SK-N-SH (cell line): ENCODE measurements at regions not wholly inside any gene's neighbourhood (a gene's known extent, or its start where the extent isn't known, plus 50 kb on each side); places are given as distances from the start of the nearest gene placed in this dataset.
"Not testable (repeated sequence)": the region's sequence is repeated elsewhere in the genome, so short reads cannot be mapped to it uniquely, and the experiment has no call there.

Experiments
- CTCF ChIA-PET: fragments of 300-600, 350-600 bp; formaldehyde crosslinking; extraction: SDS; loops from one replicate; lab custom pipeline; 2021; lab: Yijun Ruan, JAX
- POLR2A ChIA-PET: fragments of 350-600 bp; sonication (Branson Sonifier 250); formaldehyde crosslinking; extraction: SDS; loops from one replicate; lab custom pipeline; 2020; ENCODE audit warnings: antibody characterized with exemption, inconsistent platforms; lab: Yijun Ruan, JAX
- DNase-seq: peaks from one replicate; pipeline ENCODE4 v3.0.0; 2012
- H2AFZ ChIP-seq: fragments of 200-600 bp; sonication (generic); 2 replicates; pipeline ENCODE4 v1.8.1; 2016; ENCODE audit warnings: antibody characterized with exemption, mild to moderate bottlenecking, low read depth
- H3F3A ChIP-seq: fragments of 200-600 bp; sonication (generic); replicated peaks from 2 replicates; pipeline ENCODE3; 2016; ENCODE audit warnings: antibody characterized with exemption, mild to moderate bottlenecking; ENCODE audit not compliant: insufficient read depth
- H3K27ac ChIP-seq, 2 experiments: fragments of 200-500 bp in 1 of 2; fragments of 200-600 bp in 1 of 2; sonication (Bioruptor generic) in 1 of 2; sonication (generic), shearing (Covaris generic) in 1 of 2; 2 replicates each; pipeline versions ENCODE4 v1.5.1 to v1.6.1; 2014 to 2016; ENCODE audit warnings: low read depth in 2 of 2, inconsistent platforms in 1 of 2, low read length in 1 of 2, mild to moderate bottlenecking in 1 of 2, mixed read lengths in 1 of 2
- H3K27me3 ChIP-seq: fragments of 200-600 bp; sonication (generic), shearing (Covaris generic); 2 replicates; pipeline ENCODE4 v1.6.1; 2016; ENCODE audit warnings: mixed run types; ENCODE audit not compliant: insufficient read depth
- H3K36me3 ChIP-seq, 2 experiments: fragments of 200-500 bp in 1 of 2; fragments of 200-600 bp in 1 of 2; sonication (Bioruptor generic) in 1 of 2; sonication (generic) in 1 of 2; replicated peaks in 1 of 2; 2 replicates each; pipeline versions ENCODE3 to v1.5.1; 2014 to 2016; ENCODE audit warnings: low read length in 1 of 2, mild to moderate bottlenecking in 1 of 2; ENCODE audit not compliant: insufficient read depth in 2 of 2, control insufficient read depth in 1 of 2
- H3K4me1 ChIP-seq, 2 experiments: fragments of 200-500 bp in 1 of 2; fragments of 200-600 bp in 1 of 2; sonication (Bioruptor generic) in 1 of 2; sonication (generic), shearing (Covaris generic) in 1 of 2; 2 replicates each; pipeline versions ENCODE4 v1.5.1 to v1.6.1; 2014 to 2016; ENCODE audit warnings: low read depth in 1 of 2, low read length in 1 of 2, mixed run types in 1 of 2; ENCODE audit not compliant: insufficient read depth in 2 of 2, control insufficient read depth in 1 of 2
- H3K4me2 ChIP-seq: fragments of 200-600 bp; sonication (generic), shearing (Covaris generic); 2 replicates; pipeline ENCODE4 v1.6.1; 2017; ENCODE audit warnings: mixed run types
- H3K4me3 ChIP-seq, 2 experiments: fragments of 200-500 bp in 1 of 2; fragments of 200-600 bp in 1 of 2; sonication (Bioruptor generic) in 1 of 2; sonication (generic), shearing (Covaris generic) in 1 of 2; 2 replicates each; pipeline versions ENCODE4 v1.5.1 to v1.8.1; 2014 to 2016; ENCODE audit warnings: low read depth in 2 of 2, inconsistent platforms in 1 of 2, low read length in 1 of 2, mild to moderate bottlenecking in 1 of 2, mixed read lengths in 1 of 2, moderate library complexity in 1 of 2
- H3K79me2 ChIP-seq: fragments of 200-600 bp; sonication (generic); 2 replicates; pipeline ENCODE4 v1.8.1; 2017; ENCODE audit warnings: mild to moderate bottlenecking; ENCODE audit not compliant: insufficient read depth
- H3K9ac ChIP-seq: fragments of 200-600 bp; sonication (generic); 2 replicates; pipeline ENCODE4 v1.6.1; 2017; ENCODE audit warnings: mixed run types
- H3K9me2 ChIP-seq: fragments of 200-600 bp; sonication (generic); 2 replicates; pipeline ENCODE4 v1.6.1; 2017; ENCODE audit warnings: mixed run types
- H3K9me3 ChIP-seq: fragments of 200-600 bp; sonication (generic); 2 replicates; pipeline ENCODE4 v1.6.1; 2017; ENCODE audit warnings: mixed run types, mild to moderate bottlenecking, moderate library complexity
- H4K20me1 ChIP-seq: fragments of 200-600 bp; sonication (generic); 2 replicates; pipeline ENCODE4 v1.6.1; 2017; ENCODE audit warnings: mild to moderate bottlenecking, mixed run types; ENCODE audit not compliant: insufficient read depth
- CTCF ChIP-seq: fragments of 200-600 bp; sonication (generic); IDR thresholded peaks from 2 replicates; pipeline ENCODE4 v1.6.1; 2017; ENCODE audit warnings: antibody characterized with exemption, mild to moderate bottlenecking, moderate library complexity
- FOSL2 ChIP-seq: IDR thresholded peaks from 2 replicates; pipeline ENCODE4 v1.4.0; 2012; ENCODE audit warnings: low read depth, mild to moderate bottlenecking, moderate library complexity, borderline replicate concordance
- FOXJ3 ChIP-seq: sonication (generic); formaldehyde crosslinking; IDR thresholded peaks from 2 replicates; pipeline ENCODE4 v1.5.1; 2020; ENCODE audit warnings: mild to moderate bottlenecking, missing genetic modification reagents
- FOXM1 ChIP-seq: IDR thresholded peaks from 2 replicates; pipeline ENCODE4 v1.4.0; 2012; ENCODE audit warnings: low read depth, mild to moderate bottlenecking
- JUND ChIP-seq: IDR thresholded peaks from 2 replicates; pipeline ENCODE4 v1.4.0; 2012
- MEF2A ChIP-seq: IDR thresholded peaks from 2 replicates; pipeline ENCODE4 v1.4.0; 2012; ENCODE audit warnings: low read depth, borderline replicate concordance
- NRF1 ChIP-seq: IDR thresholded peaks from 2 replicates; pipeline ENCODE4 v1.6.1; 2012; ENCODE audit warnings: low read depth, mild to moderate bottlenecking, low read length
- PBX3 ChIP-seq: IDR thresholded peaks from 2 replicates; pipeline ENCODE4; 2012
- RAD21 ChIP-seq: IDR thresholded peaks from 2 replicates; pipeline ENCODE4 v1.6.1; 2012; ENCODE audit warnings: mild to moderate bottlenecking, low read length
- REST ChIP-seq: IDR thresholded peaks from 2 replicates; pipeline ENCODE4 v1.6.1; 2012; ENCODE audit warnings: mild to moderate bottlenecking, low read depth, low read length, moderate library complexity
- RFX5 ChIP-seq: IDR thresholded peaks from 2 replicates; pipeline ENCODE4 v1.6.1; 2012; ENCODE audit warnings: mild to moderate bottlenecking, improper control_type of control experiment, low read length
- TAF1 ChIP-seq: IDR thresholded peaks from 2 replicates; pipeline ENCODE4 v1.6.1; 2012; ENCODE audit warnings: low read depth, mild to moderate bottlenecking, low read length, moderate library complexity, borderline replicate concordance
- TCF12 ChIP-seq: IDR thresholded peaks from 2 replicates; pipeline ENCODE4 v1.4.0; 2012
- TEAD4 ChIP-seq: IDR thresholded peaks from 2 replicates; pipeline ENCODE4 v1.4.0; 2012; ENCODE audit warnings: mild to moderate bottlenecking, borderline replicate concordance; ENCODE audit not compliant: insufficient read depth
- YY1 ChIP-seq: IDR thresholded peaks from 2 replicates; pipeline ENCODE4 v1.4.0; 2012; ENCODE audit warnings: low read depth, mild to moderate bottlenecking
- WGBS: methylation state at CpG from one replicate; pipeline ENCODE4 v1.1.6; 2017; ENCODE audit warnings: low lambda C conversion rate; 5-methylcytosine and 5-hydroxymethylcytosine counted together

- H3K9me3 ChIP-seq: no peaks in the 10 kb centered on the region
- no peak for DNase-seq
Measured at GRCh38 chr7:68724965-68725364, 873.3 kb upstream of the AUTS2 start.

GRCh38 chr7:68725843-68726785 is 872.2 kb upstream of the AUTS2 start:
- no peak for DNase-seq
- Histone ChIP-seq H3K4me3 (no peak overlapping the region), H3K9me3 (no peaks in the 10 kb centered on the region), H4K20me1 (no peaks in the 10 kb centered on the region), H3K36me3 (no peaks in the 10 kb centered on the region), H3K9ac (no peak overlapping the region), H3K79me2 (no peaks in the 10 kb centered on the region), H3K4me1 (peaks cover 0 to 2% of the 10 kb centered on the region in 2 experiments; a peak in 1 of 4 replicates), H3K27me3 (no peaks in the 10 kb centered on the region), H3F3A (no peaks in the 10 kb centered on the region), H3K4me2 (no peak overlapping the region), H3K27ac (no peak overlapping the region), H2AFZ (no peak overlapping the region), H3K9me2 (no peaks in the 10 kb centered on the region)
- POLR2A ChIA-PET: no interaction called here
- CTCF ChIA-PET: no interaction called here
- 89% methylated on average over 12 of the region's 12 CpGs for WGBS
- TF ChIP-seq TCF12 (no peak), FOXJ3 (no peak), REST (no peak), CTCF (peak; percentile 28), YY1 (no peak), FOXM1 (no peak), RAD21 (0 out of 2 replicates have a peak, but pooled peaks have one; percentile 19), RFX5 (no peak), MEF2A (no peak)

More at GRCh38 chr7:68724965-68725364, 873.3 kb upstream of the AUTS2 start:
- Histone ChIP-seq H2AFZ (no peak overlapping the region), H3F3A (no peaks in the 10 kb centered on the region), H3K27me3 (no peaks in the 10 kb centered on the region), H4K20me1 (no peaks in the 10 kb centered on the region), H3K9me2 (no peaks in the 10 kb centered on the region), H3K4me2 (no peak overlapping the region), H3K4me3 (no peak overlapping the region), H3K27ac (no peak overlapping the region), H3K4me1 (peaks cover 0 to 2% of the 10 kb centered on the region in 2 experiments; a peak in 1 of 4 replicates), H3K79me2 (no peaks in the 10 kb centered on the region), H3K36me3 (no peaks in the 10 kb centered on the region), H3K9ac (no peak overlapping the region)
- ChIA-PET CTCF (no interaction called here), POLR2A (no interaction called here)
- TF ChIP-seq RAD21 (no peak), TAF1 (no peak), TEAD4 (no peak), JUND (no peak), YY1 (no peak), FOSL2 (no peak), TCF12 (no peak), NRF1 (no peak), PBX3 (no peak)
- 75% methylated on average over 6 of the region's 6 CpGs for WGBS

- H3K4me1 ChIP-seq, DNase-seq, H3K4me2 ChIP-seq, H4K20me1 ChIP-seq, H2AFZ ChIP-seq, H3F3A ChIP-seq, H3K9me2 ChIP-seq, H3K36me3 ChIP-seq, POLR2A ChIA-PET, H3K27me3 ChIP-seq, H3K9me3 ChIP-seq, H3K27ac ChIP-seq, H3K79me2 ChIP-seq, H3K9ac ChIP-seq, H3K4me3 ChIP-seq: not testable (repeated sequence)
- CTCF ChIA-PET: interaction anchor here (1.1 kb wide), 1 partner anchor 9 kb away, joined by 4 read pairs; no protein-coding TSS in a partner anchor
- WGBS: 85% methylated on average over 6 of the region's 6 CpGs
Measured at GRCh38 chr7:68728720-68729119, 869.6 kb upstream of the AUTS2 start.
